H9 (cell line): ENCODE measurements at regions not wholly inside any gene's neighbourhood (a gene's known extent, or its start where the extent isn't known, plus 50 kb on each side); places are given as distances from the start of the nearest gene placed in this dataset.

Experiments used
- DNase-seq: peaks from one replicate; pipeline ENCODE4 v3.0.0-alpha.2; 2017
- H2AFZ ChIP-seq: one replicate; pipeline ENCODE4 v1.6.1; 2013; ENCODE audit warnings: mild to moderate bottlenecking, low read length, control low read depth, moderate library complexity
- H2AK5ac ChIP-seq: 2 replicates; pipeline ENCODE4 v1.6.1; 2013; ENCODE audit warnings: low read length, control low read depth, mixed read lengths; ENCODE audit not compliant: insufficient read length
- H2BK120ac ChIP-seq: one replicate; pipeline ENCODE4 v1.6.1; 2013; ENCODE audit warnings: low read depth, mild to moderate bottlenecking, low read length, control low read depth, inconsistent platforms; ENCODE audit not compliant: poor library complexity, severe bottlenecking
- H2BK12ac ChIP-seq: 2 replicates; pipeline ENCODE4 v1.6.1; 2013; ENCODE audit warnings: low read length, control low read depth, mixed read lengths, low read depth; ENCODE audit not compliant: insufficient read length
- H2BK15ac ChIP-seq: 2 replicates; pipeline ENCODE4 v1.6.1; 2013; ENCODE audit warnings: low read depth, low read length, control low read depth
- H2BK20ac ChIP-seq: one replicate; pipeline ENCODE4 v1.6.1; 2013; ENCODE audit warnings: low read depth, mild to moderate bottlenecking, low read length, control low read depth, inconsistent platforms; ENCODE audit not compliant: poor library complexity, severe bottlenecking
- H2BK5ac ChIP-seq: 2 replicates; pipeline ENCODE4 v1.6.1; 2013; ENCODE audit warnings: low read length, control low read depth, mixed read lengths; ENCODE audit not compliant: insufficient read length
- H3K14ac ChIP-seq: 2 replicates; pipeline ENCODE4 v1.6.1; 2013; ENCODE audit warnings: low read length, control low read depth; ENCODE audit not compliant: insufficient read depth
- H3K18ac ChIP-seq: 2 replicates; pipeline ENCODE4 v1.6.1; 2013; ENCODE audit warnings: low read depth, mild to moderate bottlenecking, mixed read lengths, low read length, control low read depth; ENCODE audit not compliant: insufficient read length
- H3K23ac ChIP-seq: 2 replicates; pipeline ENCODE4 v1.6.1; 2013; ENCODE audit warnings: low read length, control low read depth, mixed read lengths, low read depth; ENCODE audit not compliant: insufficient read length
- H3K23me2 ChIP-seq: 2 replicates; pipeline ENCODE4 v1.6.1; 2013; ENCODE audit warnings: low read depth, mild to moderate bottlenecking, mixed read lengths, low read length, control low read depth; ENCODE audit not compliant: insufficient read length, poor library complexity, severe bottlenecking
- H3K27ac ChIP-seq: 2 replicates; pipeline ENCODE4 v1.5.1; 2013; ENCODE audit warnings: low read length, control low read depth, mixed read lengths, low read depth; ENCODE audit not compliant: insufficient read length
- H3K27me3 ChIP-seq: 2 replicates; pipeline ENCODE4 v1.6.1; 2013; ENCODE audit warnings: low read length, control low read depth, inconsistent platforms; ENCODE audit not compliant: insufficient read depth
- H3K4ac ChIP-seq: 2 replicates; pipeline ENCODE4 v1.6.1; 2013; ENCODE audit warnings: low read depth, mild to moderate bottlenecking, control low read depth, inconsistent platforms, low read length, moderate library complexity
- H3K4me1 ChIP-seq: 2 replicates; pipeline ENCODE4 v1.6.1; 2013; ENCODE audit warnings: low read length, control low read depth, inconsistent platforms; ENCODE audit not compliant: insufficient read depth
- H3K4me2 ChIP-seq: 2 replicates; pipeline ENCODE4 v1.6.1; 2013; ENCODE audit warnings: low read length, control low read depth, mixed read lengths; ENCODE audit not compliant: insufficient read length, insufficient read depth
- H3K56ac ChIP-seq: 2 replicates; pipeline ENCODE4 v1.6.1; 2013; ENCODE audit warnings: low read depth, mild to moderate bottlenecking, mixed read lengths, low read length, control low read depth; ENCODE audit not compliant: insufficient read length
- H3K79me1 ChIP-seq: 2 replicates; pipeline ENCODE4 v1.6.1; 2013; ENCODE audit warnings: low read depth, mild to moderate bottlenecking, moderate library complexity, low read length, control low read depth, inconsistent platforms; ENCODE audit not compliant: insufficient read depth, poor library complexity, severe bottlenecking
- H3K79me2 ChIP-seq: 2 replicates; pipeline ENCODE4 v1.6.1; 2013; ENCODE audit warnings: low read length, control low read depth, inconsistent platforms; ENCODE audit not compliant: insufficient read depth
- H3K9ac ChIP-seq: 2 replicates; pipeline ENCODE4 v1.6.1; 2013; ENCODE audit warnings: low read length, control low read depth, mixed read lengths; ENCODE audit not compliant: insufficient read length; ENCODE audit errors: extremely low read depth
- H3K9me3 ChIP-seq: one replicate; pipeline ENCODE4 v1.6.1; 2013; ENCODE audit warnings: low read depth, low read length, inconsistent platforms; ENCODE audit not compliant: control insufficient read depth
- H3T11ph ChIP-seq: one replicate; pipeline ENCODE4 v1.6.1; 2013; ENCODE audit warnings: mild to moderate bottlenecking, low read length, control low read depth, inconsistent platforms
- H4K20me1 ChIP-seq: one replicate; pipeline ENCODE4 v1.6.1; 2013; ENCODE audit not compliant: control insufficient read depth, insufficient read length, insufficient read depth
- H4K5ac ChIP-seq: 2 replicates; pipeline ENCODE4 v1.6.1; 2013; ENCODE audit warnings: low read depth, mild to moderate bottlenecking, mixed read lengths, low read length, control low read depth; ENCODE audit not compliant: insufficient read length
- H4K8ac ChIP-seq: replicated peaks from 2 replicates; pipeline ENCODE4 v1.6.1; 2013; ENCODE audit warnings: low read length, control low read depth, mixed read lengths, low read depth; ENCODE audit not compliant: insufficient read length
- H4K91ac ChIP-seq: 2 replicates; pipeline ENCODE4 v1.6.1; 2013; ENCODE audit warnings: low read depth, mild to moderate bottlenecking, moderate library complexity, mixed read lengths, low read length, control low read depth; ENCODE audit not compliant: insufficient read length
- H3K27ac Mint-ChIP-seq, 3 experiments: 2 replicates in 2 of 3; 3 replicates in 1 of 3; pipeline ENCODE4 v1.8.0; 2020 to 2021; ENCODE audit warnings: mixed read lengths in 3 of 3, mild to moderate bottlenecking in 1 of 3, moderate library complexity in 1 of 3
- H3K27me3 Mint-ChIP-seq: 2 replicates; pipeline ENCODE4 v1.8.0; 2021; ENCODE audit warnings: low read depth, mild to moderate bottlenecking, moderate library complexity, mixed read lengths
- H3K36me3 Mint-ChIP-seq, 3 experiments: 2 replicates in 2 of 3; 3 replicates in 1 of 3; pipeline ENCODE4 v1.8.0; 2020 to 2021; ENCODE audit warnings: low read depth in 3 of 3, mixed read lengths in 3 of 3; ENCODE audit not compliant: insufficient read depth in 1 of 3
- H3K4me1 Mint-ChIP-seq, 2 experiments: 2 replicates each; pipeline ENCODE4 v1.8.0; 2020; ENCODE audit warnings: mixed read lengths in 2 of 2
- H3K4me3 Mint-ChIP-seq, 2 experiments: 2 replicates in 1 of 2; 3 replicates in 1 of 2; pipeline ENCODE4 v1.8.0; 2020 to 2021; ENCODE audit warnings: mild to moderate bottlenecking in 2 of 2, mixed read lengths in 2 of 2, moderate library complexity in 1 of 2
- H3K9me3 Mint-ChIP-seq, 2 experiments: 2 replicates in 1 of 2; 3 replicates in 1 of 2; pipeline ENCODE4 v1.8.0; 2020; ENCODE audit warnings: mild to moderate bottlenecking in 2 of 2, mixed read lengths in 2 of 2, moderate library complexity in 1 of 2
- CTCF ChIP-seq: fragments of 200-600 bp; sonication (generic); conservative IDR thresholded peaks from 3 replicates; pipeline ENCODE4 v1.8.0; 2021; ENCODE audit warnings: antibody characterized with exemption, mild to moderate bottlenecking
- WGBS: extraction: QIAGEN DNeasy Blood & Tissue Kit; methylation state at CpG from one replicate; pipeline ENCODE4 v1.1.7; 2013; ENCODE audit warnings: missing lambda C conversion rate, low lambda C conversion rate, mixed read lengths; ENCODE audit not compliant: insufficient read length; ENCODE audit errors: extremely low coverage; 5-methylcytosine and 5-hydroxymethylcytosine counted together

DNA sequence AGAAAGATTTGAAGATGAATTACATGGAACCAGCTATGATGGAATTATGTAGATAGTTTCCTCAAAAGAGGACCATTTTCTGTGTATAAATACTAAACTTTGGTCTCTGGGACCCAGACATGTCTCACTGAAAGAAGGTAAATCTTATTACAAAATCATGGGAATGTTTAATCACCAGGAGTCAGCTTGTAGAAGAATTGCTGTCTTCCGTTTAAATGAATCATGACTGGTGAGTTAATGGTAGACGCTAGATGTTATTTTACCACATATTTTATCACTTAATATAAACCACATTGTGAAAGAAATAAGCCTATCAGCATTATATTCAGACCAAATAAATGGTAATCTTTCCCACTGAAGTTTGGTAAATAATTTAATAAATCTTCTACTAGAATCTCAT, 322.3 kb upstream of the SUCLG2 start:
- Histone ChIP-seq H3K4me2 (no peak overlapping the region), H2AFZ (no peak overlapping the region), H3K9me3 (no peaks in the 10 kb centered on the region), H3K23me2 (no peaks in the 10 kb centered on the region), H4K5ac (no peak overlapping the region), H4K91ac (no peak overlapping the region), H2BK5ac (no peak overlapping the region), H3T11ph (no peak overlapping the region), H3K79me1 (no peaks in the 10 kb centered on the region), H2AK5ac (no peak overlapping the region), H2BK120ac (no peak overlapping the region), H3K56ac (no peak overlapping the region), H3K14ac (no peak overlapping the region), H3K23ac (no peak overlapping the region), H3K4me1 (no peaks in the 10 kb centered on the region), H2BK12ac (no peak overlapping the region), H3K27me3 (no peaks in the 10 kb centered on the region), H3K4ac (no peak overlapping the region), H3K18ac (no peak overlapping the region), H3K9ac (no peak overlapping the region), H2BK15ac (no peak overlapping the region), H3K79me2 (no peaks in the 10 kb centered on the region), H4K20me1 (no peaks in the 10 kb centered on the region), H4K8ac (no peak overlapping the region), H3K27ac (no peak overlapping the region), H2BK20ac (no peak overlapping the region)
- TF ChIP-seq CTCF, result no peak
- Mint-ChIP-seq H3K27ac (no peak overlapping the region), H3K4me1 (no peaks in the 10 kb centered on the region; a peak in 1 of 4 replicates), H3K4me3 (no peak overlapping the region), H3K9me3 (no peaks in the 10 kb centered on the region; a peak in 1 of 5 replicates), H3K36me3 (no peaks in the 10 kb centered on the region; a peak in 1 of 7 replicates), H3K27me3 (no peaks in the 10 kb centered on the region)
- DNase-seq, result no peak
- WGBS, result no CpG with 5 or more reads among the region's 2 CpGs
